PC-3 (cell line): ENCODE measurements at regions not wholly inside any gene's neighbourhood (a gene's known extent, or its start where the extent isn't known, plus 50 kb on each side); places are given as distances from the start of the nearest gene placed in this dataset.

ENCODE experiments used
- ATAC-seq: fragments of 200-7000 bp; cut with Tn5 transposase; 2 replicates; pipeline ENCODE4 v1.9.1; 2020; ENCODE audit warnings: mild to moderate bottlenecking, moderate library complexity
- BruUV-seq: library from RNA; stranded (reverse); fragments of 400-500 nt; replicated peaks from 2 replicates; lab custom pipeline; 2021; lab: Mats Ljungman, UMichigan
- CTCF ChIA-PET: fragments of 300-600 bp; sonication (Branson Sonifier 250); formaldehyde crosslinking; loops from one replicate; lab custom pipeline; 2022; ENCODE audit warnings: antibody characterized with exemption; lab: Charles Lee
- POLR2A ChIA-PET: fragments of 300-600 bp; sonication (Branson Sonifier 250); formaldehyde crosslinking; loops from one replicate; lab custom pipeline; 2022; ENCODE audit warnings: antibody characterized with exemption; ENCODE audit not compliant: unreplicated experiment; lab: Charles Lee
- DNase-seq: peaks from one replicate; pipeline ENCODE4 v3.0.0-alpha.2; 2015
- H2AFZ ChIP-seq: fragments of 300-600 bp; sonication (generic); 2 replicates; pipeline ENCODE4 v1.6.0; 2016; ENCODE audit warnings: antibody characterized with exemption, low read length
- H3F3A ChIP-seq: fragments of 300-600 bp; sonication (generic); one replicate; pipeline ENCODE4 v1.6.0; 2017; ENCODE audit warnings: antibody characterized with exemption, low read length, control low read depth, mild to moderate bottlenecking; ENCODE audit not compliant: unreplicated experiment
- H3K27ac ChIP-seq: fragments of 300-600 bp; sonication (generic); 2 replicates; pipeline ENCODE4 v1.5.1; 2016; ENCODE audit warnings: mild to moderate bottlenecking, low read length
- H3K27me3 ChIP-seq: fragments of 300-600 bp; sonication (generic); 2 replicates; pipeline ENCODE4 v1.6.1; 2016; ENCODE audit warnings: low read length, mixed read lengths
- H3K36me3 ChIP-seq: fragments of 300-600 bp; sonication (generic); 2 replicates; pipeline ENCODE4 v1.6.1; 2016; ENCODE audit warnings: low read depth, mixed run types, low read length, mixed read lengths
- H3K4me1 ChIP-seq: fragments of 300-600 bp; sonication (generic); 2 replicates; pipeline ENCODE4 v1.5.1; 2016; ENCODE audit warnings: low read length; ENCODE audit not compliant: insufficient read depth
- H3K4me2 ChIP-seq: fragments of 300-600 bp; sonication (generic); 2 replicates; pipeline ENCODE4 v1.6.0; 2016; ENCODE audit warnings: low read length
- H3K4me3 ChIP-seq: fragments of 300-600 bp; sonication (generic); 2 replicates; pipeline ENCODE4 v1.5.1; 2016; ENCODE audit warnings: mild to moderate bottlenecking, low read length, mixed read lengths
- H3K79me2 ChIP-seq: fragments of 300-600 bp; sonication (generic); 2 replicates; pipeline ENCODE4 v1.6.1; 2017; ENCODE audit warnings: low read length, mixed read lengths
- H3K9ac ChIP-seq: fragments of 300-600 bp; sonication (generic); 2 replicates; pipeline ENCODE4 v1.6.0; 2016; ENCODE audit warnings: mild to moderate bottlenecking, low read length
- H3K9me2 ChIP-seq: fragments of 300-600 bp; sonication (generic); replicated peaks from 2 replicates; pipeline ENCODE4 v1.6.1; 2016; ENCODE audit warnings: mixed run types, low read length, mixed read lengths
- H3K9me3 ChIP-seq: fragments of 300-600 bp; sonication (generic); 2 replicates; pipeline ENCODE4 v1.6.1; 2016; ENCODE audit warnings: low read length, mixed read lengths
- H4K20me1 ChIP-seq: fragments of 300-600 bp; sonication (generic); 2 replicates; pipeline ENCODE4 v1.6.1; 2016; ENCODE audit warnings: low read length, mixed read lengths
- EZH2 ChIP-seq: fragments of 300-600 bp; sonication (generic); IDR thresholded peaks from one replicate; pipeline ENCODE4 v1.6.1; 2017; ENCODE audit warnings: antibody characterized with exemption, mild to moderate bottlenecking, low read length; ENCODE audit not compliant: unreplicated experiment
- EZH2phosphoT487 ChIP-seq: fragments of 300-600 bp; sonication (generic); IDR thresholded peaks from 2 replicates; pipeline ENCODE4 v1.6.1; 2018; ENCODE audit warnings: mild to moderate bottlenecking, antibody characterized with exemption, low read length, borderline replicate concordance
- intact Hi-C: fragments of 100-400 bp; cut with micrococcal nuclease; formaldehyde crosslinking; loops from 2 replicates; pipeline ENCODE4 v1.9.0; 2023
- TF ChIP-seq, protein P1 (sequence below): fragments of 300-600 bp; sonication (generic); conservative IDR thresholded peaks from 2 replicates; pipeline ENCODE4 v1.5.1; 2017; ENCODE audit warnings: antibody characterized with exemption, low read depth, mild to moderate bottlenecking, low read length

DNA sequence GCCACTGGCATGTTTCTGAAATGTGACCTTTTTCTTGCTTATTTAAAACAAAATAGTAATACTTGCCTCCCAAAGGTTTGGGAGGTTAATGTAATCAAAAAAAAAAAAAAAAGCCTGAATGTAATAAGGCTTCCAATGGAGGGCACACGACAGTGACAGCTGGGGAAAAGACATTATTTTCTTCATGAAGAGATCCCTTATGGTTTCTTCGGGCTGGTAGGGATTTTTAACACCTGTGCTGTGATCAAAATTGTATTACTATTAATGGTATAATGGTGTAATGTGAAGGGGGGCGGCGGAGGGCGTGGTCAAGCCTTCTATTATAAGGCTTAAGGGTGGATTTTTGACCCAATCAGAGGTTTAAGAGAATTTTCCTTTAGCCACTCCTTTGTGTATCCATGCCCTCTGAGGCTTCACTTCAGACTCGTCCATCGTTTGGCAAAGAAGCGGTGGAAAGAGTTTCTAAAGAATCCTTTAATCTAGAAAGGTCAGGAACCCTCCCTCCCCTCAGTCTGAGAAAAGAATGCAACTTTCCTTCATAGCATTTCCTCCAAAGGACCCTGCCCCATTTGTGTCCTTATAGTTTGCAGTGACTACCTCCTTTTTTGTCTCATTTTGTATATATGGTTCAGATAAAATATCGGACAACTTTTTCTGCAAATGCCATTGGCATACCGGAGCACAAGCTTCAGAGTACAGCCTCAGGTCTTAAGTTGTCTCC lies 89.5 kb upstream of the CHD2 start:
- intact Hi-C loops, result loop anchor here (1.0 to 2.0 kb wide), 3 partner anchors 10 to 90 kb away; partner anchors contain the start of gene CHD2

DNA sequence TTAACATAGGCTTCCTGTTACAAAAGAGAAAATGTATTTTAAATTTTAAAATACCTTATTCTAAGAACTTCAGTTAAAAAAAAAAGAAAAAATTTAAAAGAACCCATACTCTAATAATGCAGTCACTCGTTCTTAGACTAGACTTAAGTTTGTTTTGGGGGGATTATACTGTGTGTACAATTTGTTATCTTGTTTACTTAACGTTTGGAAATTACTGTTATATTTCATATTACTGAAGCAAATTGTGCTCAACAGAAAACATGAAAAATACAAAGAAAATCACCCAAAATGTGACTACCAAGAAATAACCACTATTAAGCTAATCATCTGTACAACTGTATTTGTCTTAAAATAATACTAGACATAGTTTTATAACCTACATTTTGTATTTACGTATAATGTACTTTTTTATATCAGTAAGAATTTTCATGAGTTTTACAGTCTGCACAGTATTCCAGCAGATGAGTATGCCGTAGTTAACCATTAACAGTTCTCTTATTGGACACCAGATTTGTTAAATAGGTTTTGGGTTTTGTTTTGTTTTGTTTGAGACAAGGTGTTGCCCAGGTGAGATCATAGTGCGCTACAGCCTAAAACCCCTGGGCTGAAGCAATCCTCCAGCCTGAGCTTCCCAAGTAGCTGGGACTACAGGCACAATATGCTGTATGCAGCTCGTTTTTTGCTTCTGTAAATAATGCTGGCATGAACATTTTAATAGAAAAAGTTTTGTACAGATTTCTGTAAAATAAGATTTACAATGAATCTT lies 88.8 kb upstream of the CHD2 start:
- Histone ChIP-seq H3K4me1 (peaks cover 45% of the 10 kb centered on the region), H3K9ac (peak overlapping the region; percentile 96), H3K4me3 (peak overlapping the region; percentile 68), H2AFZ (peak overlapping the region; percentile 97), H4K20me1 (no peaks in the 10 kb centered on the region), H3K27ac (peak overlapping the region; percentile 94), H3F3A (no peaks in the 10 kb centered on the region), H3K9me2 (no peaks in the 10 kb centered on the region), H3K9me3 (no peaks in the 10 kb centered on the region), H3K27me3 (no peaks in the 10 kb centered on the region), H3K79me2 (peaks cover 18% of the 10 kb centered on the region; the same call in 1 of the 2 replicates), H3K36me3 (no peaks in the 10 kb centered on the region), H3K4me2 (peak overlapping the region; percentile 91)
- intact Hi-C loops, result loop anchor here (2.0 kb wide), 1 partner anchor 89 kb away; the partner anchor contains the start of gene CHD2
- ChIA-PET CTCF (interaction anchor here (0.6 to 1.2 kb wide), 2 partner anchors 71 to 106 kb away, joined by 3 to 4 read pairs; no protein-coding TSS in a partner anchor), POLR2A (interaction anchor here (0.5 to 0.8 kb wide), 3 partner anchors 10 to 71 kb away, joined by 3 to 8 read pairs (median 4); no protein-coding TSS in a partner anchor)
- ATAC-seq, result peak; percentile 8; the same call in 1 of the 2 replicates
- DNase-seq, result peak; percentile 61
- TF ChIP-seq EZH2 (no peak), EZH2phosphoT487 (no peak)
- TF ChIP-seq, protein P1, sequence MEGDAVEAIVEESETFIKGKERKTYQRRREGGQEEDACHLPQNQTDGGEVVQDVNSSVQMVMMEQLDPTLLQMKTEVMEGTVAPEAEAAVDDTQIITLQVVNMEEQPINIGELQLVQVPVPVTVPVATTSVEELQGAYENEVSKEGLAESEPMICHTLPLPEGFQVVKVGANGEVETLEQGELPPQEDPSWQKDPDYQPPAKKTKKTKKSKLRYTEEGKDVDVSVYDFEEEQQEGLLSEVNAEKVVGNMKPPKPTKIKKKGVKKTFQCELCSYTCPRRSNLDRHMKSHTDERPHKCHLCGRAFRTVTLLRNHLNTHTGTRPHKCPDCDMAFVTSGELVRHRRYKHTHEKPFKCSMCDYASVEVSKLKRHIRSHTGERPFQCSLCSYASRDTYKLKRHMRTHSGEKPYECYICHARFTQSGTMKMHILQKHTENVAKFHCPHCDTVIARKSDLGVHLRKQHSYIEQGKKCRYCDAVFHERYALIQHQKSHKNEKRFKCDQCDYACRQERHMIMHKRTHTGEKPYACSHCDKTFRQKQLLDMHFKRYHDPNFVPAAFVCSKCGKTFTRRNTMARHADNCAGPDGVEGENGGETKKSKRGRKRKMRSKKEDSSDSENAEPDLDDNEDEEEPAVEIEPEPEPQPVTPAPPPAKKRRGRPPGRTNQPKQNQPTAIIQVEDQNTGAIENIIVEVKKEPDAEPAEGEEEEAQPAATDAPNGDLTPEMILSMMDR, result no peak
- BruUV-seq, result no TSS peak

More for the DNA sequence above, 89.5 kb upstream of the CHD2 start:
- peak overlapping the region; percentile 96 for H3K9ac ChIP-seq
- no peaks in the 10 kb centered on the region for H3K9me2 ChIP-seq
- peak overlapping the region; percentile 97 for H2AFZ ChIP-seq
- no peaks in the 10 kb centered on the region for H3K9me3 ChIP-seq
- H3K4me3 ChIP-seq, result peak overlapping the region; percentile 68
- H3K36me3 ChIP-seq, result no peaks in the 10 kb centered on the region
- TF ChIP-seq EZH2phosphoT487, result no peak
- TF ChIP-seq EZH2, result no peak
- TF ChIP-seq, protein P1, result no peak
- peak; percentile 74 for DNase-seq
- ChIA-PET POLR2A (interaction anchor here (0.5 to 1.5 kb wide), 3 partner anchors 9 to 72 kb away, joined by 3 to 12 read pairs (median 4); no protein-coding TSS in a partner anchor), CTCF (interaction anchor here (0.6 kb wide), 2 partner anchors 21 to 93 kb away, joined by 4 to 7 read pairs; no protein-coding TSS in a partner anchor)
- TSS peak; percentile 72 for BruUV-seq
- H3K27ac ChIP-seq, result peak overlapping the region; percentile 94
- no peaks in the 10 kb centered on the region for H3F3A ChIP-seq
- H3K79me2 ChIP-seq, result peaks cover 18% of the 10 kb centered on the region; the same call in 1 of the 2 replicates
- H3K4me1 ChIP-seq, result peaks cover 45% of the 10 kb centered on the region
- no peaks in the 10 kb centered on the region for H3K27me3 ChIP-seq
- peak; percentile 49 for ATAC-seq
- H4K20me1 ChIP-seq, result no peaks in the 10 kb centered on the region
- H3K4me2 ChIP-seq, result peak overlapping the region; percentile 91
